ENCODE measurements at regions not wholly inside any gene's neighbourhood (a gene's known extent, or its start where the extent isn't known, plus 50 kb on each side); places are given as distances from the start of the nearest gene placed in this dataset.

DNA sequence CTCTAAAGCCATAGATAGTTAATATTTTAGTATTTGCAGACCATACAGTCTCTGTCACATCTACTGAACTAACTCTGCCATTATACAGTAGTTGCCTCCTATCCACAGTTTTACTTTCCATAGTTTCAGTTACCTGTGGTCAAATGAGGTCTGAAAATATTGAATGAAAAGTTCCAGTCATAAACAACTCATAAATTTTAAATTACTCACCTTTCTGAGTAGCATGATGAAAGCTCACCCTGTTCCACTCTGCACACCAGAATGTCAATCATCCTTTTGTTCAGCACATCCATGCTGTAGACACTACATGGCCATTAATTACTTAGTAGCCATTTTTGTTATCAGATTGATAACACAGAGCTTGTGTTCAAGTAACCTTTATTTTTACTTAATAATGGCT is 51.7 kb upstream of the ME3 start:
- TF ChIP-seq, protein P1, sequence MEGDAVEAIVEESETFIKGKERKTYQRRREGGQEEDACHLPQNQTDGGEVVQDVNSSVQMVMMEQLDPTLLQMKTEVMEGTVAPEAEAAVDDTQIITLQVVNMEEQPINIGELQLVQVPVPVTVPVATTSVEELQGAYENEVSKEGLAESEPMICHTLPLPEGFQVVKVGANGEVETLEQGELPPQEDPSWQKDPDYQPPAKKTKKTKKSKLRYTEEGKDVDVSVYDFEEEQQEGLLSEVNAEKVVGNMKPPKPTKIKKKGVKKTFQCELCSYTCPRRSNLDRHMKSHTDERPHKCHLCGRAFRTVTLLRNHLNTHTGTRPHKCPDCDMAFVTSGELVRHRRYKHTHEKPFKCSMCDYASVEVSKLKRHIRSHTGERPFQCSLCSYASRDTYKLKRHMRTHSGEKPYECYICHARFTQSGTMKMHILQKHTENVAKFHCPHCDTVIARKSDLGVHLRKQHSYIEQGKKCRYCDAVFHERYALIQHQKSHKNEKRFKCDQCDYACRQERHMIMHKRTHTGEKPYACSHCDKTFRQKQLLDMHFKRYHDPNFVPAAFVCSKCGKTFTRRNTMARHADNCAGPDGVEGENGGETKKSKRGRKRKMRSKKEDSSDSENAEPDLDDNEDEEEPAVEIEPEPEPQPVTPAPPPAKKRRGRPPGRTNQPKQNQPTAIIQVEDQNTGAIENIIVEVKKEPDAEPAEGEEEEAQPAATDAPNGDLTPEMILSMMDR (IDR thresholded peaks at IDR 0.05) = no peak
- no peak for TF ChIP-seq EZH2 (IDR thresholded peaks at IDR 0.05; ENCODE audit: borderline replicate concordance, insufficient read depth, low read depth, low read length, poor library complexity, severe bottlenecking)
